ENCODE measurements at regions not wholly inside any gene's neighbourhood (a gene's known extent, or its start where the extent isn't known, plus 50 kb on each side); places are given as distances from the start of the nearest gene placed in this dataset.

DNA sequence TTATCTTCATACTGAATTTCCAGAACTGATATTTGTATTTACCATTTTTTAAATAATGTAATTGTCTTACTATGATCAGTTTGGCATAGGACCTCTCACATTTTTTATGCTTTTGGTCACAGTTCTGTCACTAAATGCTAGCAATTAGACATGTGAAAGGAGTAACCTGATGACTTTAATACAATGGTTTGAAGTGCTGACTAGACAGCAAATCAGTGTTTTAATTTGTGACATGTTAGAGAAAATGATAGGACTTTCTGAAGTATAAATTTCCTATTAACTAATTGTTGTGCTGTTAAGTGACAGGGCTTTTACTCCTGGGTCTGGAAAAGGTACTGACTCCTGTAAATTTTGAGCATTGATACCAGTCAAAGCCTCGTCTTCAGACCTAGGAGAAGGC lies 117.5 kb downstream of the ZNF330 start:
- TF ChIP-seq, protein P1, sequence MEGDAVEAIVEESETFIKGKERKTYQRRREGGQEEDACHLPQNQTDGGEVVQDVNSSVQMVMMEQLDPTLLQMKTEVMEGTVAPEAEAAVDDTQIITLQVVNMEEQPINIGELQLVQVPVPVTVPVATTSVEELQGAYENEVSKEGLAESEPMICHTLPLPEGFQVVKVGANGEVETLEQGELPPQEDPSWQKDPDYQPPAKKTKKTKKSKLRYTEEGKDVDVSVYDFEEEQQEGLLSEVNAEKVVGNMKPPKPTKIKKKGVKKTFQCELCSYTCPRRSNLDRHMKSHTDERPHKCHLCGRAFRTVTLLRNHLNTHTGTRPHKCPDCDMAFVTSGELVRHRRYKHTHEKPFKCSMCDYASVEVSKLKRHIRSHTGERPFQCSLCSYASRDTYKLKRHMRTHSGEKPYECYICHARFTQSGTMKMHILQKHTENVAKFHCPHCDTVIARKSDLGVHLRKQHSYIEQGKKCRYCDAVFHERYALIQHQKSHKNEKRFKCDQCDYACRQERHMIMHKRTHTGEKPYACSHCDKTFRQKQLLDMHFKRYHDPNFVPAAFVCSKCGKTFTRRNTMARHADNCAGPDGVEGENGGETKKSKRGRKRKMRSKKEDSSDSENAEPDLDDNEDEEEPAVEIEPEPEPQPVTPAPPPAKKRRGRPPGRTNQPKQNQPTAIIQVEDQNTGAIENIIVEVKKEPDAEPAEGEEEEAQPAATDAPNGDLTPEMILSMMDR (IDR thresholded peaks at IDR 0.05; ENCODE audit: insufficient read depth, low read depth, low read length), result no peak
- TF ChIP-seq EZH2 (IDR thresholded peaks at IDR 0.05; ENCODE audit: insufficient read depth, low read length), result no peak
